HG02884 (cell line): ENCODE measurements at regions not wholly inside any gene's neighbourhood (a gene's known extent, or its start where the extent isn't known, plus 50 kb on each side); places are given as distances from the start of the nearest gene placed in this dataset.

Experiments
- ATAC-seq: cut with Tn5 transposase; IDR thresholded peaks from one replicate; pipeline ENCODE4 v1.9.1; 2021; ENCODE audit warnings: mild to moderate bottlenecking, moderate library complexity; ENCODE audit not compliant: unreplicated experiment

DNA sequence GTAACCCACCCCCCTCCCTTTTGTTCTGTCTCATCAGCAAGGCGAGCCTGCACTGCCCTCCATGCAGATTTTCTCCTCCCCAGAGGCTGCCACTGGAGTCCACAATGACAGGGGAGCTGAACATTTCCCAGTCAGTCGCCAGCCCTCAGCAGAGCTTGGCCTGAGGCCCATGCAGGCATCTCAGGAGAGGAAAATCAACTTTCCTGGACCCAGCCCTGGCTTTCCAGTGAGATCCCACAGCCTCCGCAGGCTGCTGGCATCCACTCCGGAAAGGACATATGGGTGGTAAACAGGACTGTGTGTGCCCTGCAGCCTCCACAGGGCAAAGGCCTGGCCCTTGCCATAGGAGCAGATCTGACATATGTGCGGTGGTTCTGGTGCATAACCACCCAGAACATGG, 253.8 kb downstream of the TNS1 start:
- ATAC-seq, result no peak

DNA sequence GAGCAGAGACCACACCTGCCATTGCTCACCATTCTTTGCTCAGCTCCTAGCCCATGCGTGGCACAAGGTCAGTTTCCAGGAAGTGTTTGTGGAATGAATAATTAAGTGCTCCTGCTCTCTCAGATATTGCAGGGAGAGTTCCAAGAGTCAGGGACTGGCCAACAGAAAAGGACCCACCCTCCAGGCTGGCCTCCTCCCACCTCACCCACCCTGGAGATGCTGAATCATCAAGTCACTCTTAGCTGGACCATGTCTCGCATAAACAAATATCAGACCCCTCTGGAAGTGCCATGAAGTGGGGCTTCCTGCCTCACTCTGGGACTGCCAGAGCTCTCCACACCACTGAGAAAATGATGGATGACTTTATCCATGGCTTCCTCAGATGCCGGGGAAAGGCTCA, 256.0 kb downstream of the TNS1 start:
- ATAC-seq, result no peak

DNA sequence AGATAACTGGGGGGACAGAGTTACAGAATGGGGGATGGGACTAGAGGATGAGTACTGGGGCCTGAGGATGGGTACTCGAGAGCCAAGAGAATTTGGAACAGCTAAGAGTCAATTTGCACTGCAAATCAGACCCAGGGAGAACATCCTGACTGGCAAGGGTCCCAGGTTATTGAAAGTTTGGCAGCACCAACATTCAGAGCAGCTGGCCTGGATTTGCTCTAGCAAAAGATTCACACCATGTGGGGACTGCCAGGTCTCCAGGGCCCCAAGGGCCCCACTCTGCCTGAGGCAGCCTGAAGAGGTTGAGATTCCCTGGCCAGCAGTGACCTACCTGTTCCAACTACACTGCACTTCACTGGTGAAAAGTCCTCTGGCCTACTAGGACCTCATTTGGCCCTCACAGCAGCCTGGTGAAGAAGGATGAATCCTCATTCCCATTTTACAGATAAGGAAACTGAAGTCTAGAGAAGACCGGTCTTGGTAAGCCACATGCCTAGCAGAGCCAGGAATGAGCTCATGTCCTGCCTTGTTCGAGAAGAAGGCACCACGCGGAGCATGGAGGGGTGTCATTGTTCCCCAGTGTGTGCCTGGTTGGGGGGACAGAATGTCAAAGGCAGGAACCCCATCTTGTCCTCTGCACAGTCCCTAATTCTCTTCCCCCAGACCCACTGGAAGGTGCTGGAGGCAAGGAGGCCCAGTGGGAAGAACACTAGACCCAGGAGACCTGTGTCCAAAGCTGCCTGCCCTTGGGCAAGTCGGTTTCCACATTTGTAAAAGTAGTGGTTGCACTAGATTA, 258.6 kb downstream of the TNS1 start:
- ATAC-seq, result no peak

DNA sequence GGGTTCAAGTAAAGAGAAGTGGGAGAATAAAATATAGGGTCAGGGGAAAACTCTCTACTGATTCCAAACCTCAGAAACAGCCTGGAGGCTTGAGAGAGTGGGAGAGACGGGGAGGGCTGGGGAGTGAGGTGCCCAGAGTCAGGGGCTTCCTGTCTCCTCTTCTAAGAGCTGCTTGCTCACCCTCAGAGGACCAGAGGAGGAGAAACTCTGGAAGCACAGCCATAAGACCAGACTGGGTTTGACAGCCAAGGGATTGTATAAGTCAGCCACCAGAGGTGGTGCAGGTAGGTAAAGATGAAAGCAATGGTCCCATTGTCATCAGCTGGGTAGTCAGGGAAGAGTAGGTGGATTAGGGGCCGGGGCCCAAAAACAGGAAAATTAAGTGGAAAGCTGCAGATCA, 259.4 kb downstream of the TNS1 start:
- no peak for ATAC-seq

DNA sequence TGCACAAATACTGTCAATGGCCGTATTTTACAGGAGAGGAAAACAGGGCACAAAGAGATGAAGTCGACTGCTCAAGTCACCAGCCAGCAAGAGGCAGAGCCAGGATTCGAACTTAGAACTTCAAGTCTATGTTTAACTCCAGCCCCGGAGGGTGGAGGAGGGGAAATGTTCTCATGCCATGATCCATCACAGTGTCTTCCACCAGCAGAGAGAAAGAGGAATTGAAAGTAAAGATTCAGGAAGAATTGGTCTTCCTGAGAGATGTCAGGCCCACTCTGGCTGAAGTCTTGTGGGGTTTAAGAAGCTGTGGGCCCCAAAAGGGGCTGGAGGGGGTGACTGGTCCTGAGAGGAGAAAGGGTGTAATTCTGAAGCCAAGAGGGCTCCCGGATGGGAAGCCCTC, 260.0 kb downstream of the TNS1 start:
- no peak for ATAC-seq

DNA sequence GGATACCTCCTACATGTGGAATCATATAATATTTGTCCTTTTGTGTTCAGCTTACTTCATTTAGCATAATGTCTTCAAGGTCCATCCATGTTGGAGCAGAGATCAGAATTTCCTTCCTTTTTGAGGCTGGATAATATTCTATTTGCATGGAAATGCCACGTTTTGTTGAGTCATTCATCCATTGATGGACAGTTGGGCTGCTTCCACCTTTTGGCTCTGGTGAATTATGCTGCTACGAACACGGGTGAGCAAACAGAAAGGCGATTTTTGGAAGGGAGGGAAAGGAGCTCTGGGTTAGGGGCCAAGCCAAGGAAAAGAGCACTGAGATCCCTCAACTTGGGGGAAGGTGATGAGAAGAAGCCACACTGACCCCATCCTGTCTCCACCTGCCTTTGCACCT, 260.5 kb downstream of the TNS1 start:
- ATAC-seq, result no peak

DNA sequence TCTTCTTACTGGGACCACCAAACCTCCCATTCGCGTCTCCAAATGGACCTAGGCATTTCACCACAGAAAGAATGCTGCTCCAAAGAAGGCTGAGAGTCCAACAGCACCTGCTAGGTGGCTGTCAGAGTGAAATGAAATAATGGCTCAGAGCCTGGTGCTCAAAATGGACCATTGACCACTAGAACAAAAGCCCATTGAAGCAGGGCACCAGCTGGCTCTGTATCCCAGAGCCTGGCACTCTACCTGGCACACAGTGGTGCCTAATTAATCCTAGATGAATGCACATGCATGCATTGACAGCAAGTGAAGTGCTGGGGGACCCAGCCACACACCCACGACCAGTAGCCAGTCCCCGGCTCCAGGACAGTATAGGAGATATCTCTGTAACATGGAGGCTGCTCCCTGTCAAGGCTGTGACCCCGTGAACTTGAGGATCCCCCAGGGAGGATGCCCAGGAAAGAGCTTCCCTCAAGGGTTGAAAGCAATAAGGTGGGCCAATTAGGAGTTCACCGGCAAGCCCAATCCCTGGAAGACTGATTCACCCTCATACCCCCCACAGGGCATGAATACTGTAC, 261.3 kb downstream of the TNS1 start:
- no peak for ATAC-seq

DNA sequence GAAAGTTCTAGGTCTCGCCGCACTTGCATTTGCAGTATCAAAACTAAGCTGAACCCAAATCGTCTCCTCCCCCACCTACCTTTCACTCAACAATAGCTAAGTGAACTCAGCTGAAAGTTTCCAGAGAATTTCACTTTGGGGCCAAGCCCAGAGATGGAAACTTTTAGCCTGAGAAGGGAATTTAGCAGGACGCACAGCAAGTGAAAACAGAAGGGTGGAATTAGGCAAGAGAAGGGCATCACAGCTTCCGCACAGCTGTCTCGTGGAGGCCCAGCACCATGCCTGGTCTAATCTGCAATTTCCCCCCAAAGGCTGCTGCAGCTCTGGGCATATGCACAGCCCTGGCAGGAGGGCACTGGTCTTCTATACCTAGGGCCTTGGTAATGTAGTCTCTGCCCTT, 262.0 kb downstream of the TNS1 start:
- no peak for ATAC-seq

DNA sequence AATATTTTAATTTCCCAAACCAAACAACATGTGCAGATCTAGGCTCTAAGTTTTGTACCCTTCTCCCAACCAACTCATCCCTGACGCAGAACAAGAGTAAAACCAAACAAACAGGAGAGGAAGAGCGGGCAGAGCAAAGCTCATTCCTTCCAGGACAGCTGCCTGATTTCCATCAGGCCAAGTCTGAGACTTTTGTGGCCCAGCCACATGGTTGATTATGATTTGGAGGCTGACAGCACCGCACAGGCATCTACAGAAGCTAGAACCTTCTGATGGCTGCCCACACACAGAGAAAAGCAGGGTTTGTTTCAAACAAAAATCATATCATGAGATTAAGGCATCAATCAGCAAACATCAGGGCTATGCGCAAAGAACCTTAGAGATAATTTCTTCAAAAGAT, 262.6 kb downstream of the TNS1 start:
- ATAC-seq, result no peak

DNA sequence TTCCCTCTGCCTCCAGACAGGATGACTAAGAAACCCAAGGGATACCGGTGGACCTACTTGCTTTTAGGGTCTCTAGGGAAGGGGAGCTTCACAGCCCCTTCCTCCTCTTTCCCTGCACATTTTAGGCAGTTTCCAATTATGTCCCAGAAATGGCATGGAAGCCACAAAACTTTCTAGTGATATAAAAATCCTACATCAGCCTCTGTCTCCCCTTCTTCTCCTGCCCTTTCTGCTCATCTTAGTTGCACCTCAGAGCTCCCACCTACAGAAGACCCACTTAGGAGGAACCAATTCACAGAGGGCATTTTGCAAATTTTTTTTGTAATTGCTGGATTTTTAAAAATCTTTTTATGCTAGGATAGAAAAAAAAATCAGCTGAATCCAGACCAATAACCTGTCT, 263.1 kb downstream of the TNS1 start:
- no peak for ATAC-seq

DNA sequence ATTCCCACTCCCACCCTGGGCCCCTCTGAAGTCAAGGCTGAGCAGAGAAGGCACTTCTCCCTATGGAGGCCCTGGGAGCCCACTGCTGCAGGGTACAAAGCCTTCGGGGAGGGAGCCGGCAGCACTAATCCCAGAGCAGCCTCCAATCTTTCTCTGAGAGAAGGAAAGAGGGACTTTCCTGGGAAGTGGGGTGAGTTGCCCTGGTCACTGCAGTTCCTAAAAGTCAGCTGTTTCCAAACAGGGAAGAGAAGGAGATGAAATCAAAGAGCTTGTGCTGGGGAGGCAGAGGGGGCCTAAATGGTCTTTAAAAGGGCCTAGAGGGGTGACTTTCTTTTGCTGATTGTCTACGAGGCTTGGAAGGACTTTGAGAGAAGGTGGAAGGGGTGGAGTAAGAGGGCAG, 264.7 kb downstream of the TNS1 start:
- ATAC-seq, result no peak

DNA sequence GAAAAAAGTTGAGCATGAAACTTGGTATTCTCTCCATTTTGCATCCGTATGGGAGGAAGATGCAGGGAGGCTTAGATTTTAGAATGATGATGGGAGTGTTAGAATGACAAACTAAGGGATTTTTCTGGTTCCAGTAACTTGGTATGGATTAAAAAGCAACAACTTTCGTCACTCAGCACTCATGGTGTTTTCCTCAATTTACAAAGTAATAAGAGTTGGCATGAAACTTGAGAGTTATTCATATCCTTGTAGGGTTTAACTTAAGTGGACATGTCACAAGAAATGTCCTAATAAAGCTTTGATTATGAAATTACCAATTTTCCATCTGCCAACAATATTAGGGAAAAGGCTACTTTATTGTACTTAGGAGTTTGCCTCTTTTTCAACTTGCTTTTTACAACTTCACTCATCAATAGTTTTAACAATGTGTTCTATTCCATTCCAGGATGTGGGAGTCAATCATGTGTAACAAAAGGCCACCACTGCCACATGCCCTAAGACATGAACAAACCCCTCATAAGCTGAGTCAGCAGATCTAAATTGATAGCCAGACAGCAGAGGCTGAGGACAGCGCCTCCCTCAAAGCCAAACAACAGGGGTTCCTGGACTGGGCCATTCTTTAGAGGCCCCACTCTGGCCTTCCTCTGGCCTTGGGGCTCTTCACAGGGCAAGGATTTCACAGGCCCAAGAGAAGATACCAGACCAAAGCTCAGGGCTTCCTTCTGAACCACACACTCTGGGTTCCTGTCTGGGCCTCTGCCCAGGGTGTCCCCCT, 265.8 kb downstream of the TNS1 start:
- ATAC-seq, result no peak

DNA sequence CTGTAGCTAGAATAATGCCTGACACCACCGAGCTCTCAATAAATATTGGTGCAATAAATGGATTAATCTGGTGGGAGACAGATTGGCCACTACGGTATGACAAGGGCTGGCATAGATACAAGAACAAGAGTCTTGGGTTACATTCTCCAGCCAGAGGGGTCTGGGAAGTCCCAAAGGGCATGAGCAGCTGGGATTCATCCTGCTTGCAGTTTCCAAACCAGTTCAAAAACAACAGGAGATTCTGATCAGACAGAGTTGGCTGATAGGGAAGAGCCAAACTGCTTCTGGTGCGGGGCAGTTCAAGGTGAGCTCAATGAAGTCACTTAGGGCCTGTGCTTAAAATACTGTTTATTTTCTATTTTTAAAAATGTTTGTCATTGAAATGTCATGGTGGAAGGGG, 266.9 kb downstream of the TNS1 start:
- ATAC-seq, result no peak

DNA sequence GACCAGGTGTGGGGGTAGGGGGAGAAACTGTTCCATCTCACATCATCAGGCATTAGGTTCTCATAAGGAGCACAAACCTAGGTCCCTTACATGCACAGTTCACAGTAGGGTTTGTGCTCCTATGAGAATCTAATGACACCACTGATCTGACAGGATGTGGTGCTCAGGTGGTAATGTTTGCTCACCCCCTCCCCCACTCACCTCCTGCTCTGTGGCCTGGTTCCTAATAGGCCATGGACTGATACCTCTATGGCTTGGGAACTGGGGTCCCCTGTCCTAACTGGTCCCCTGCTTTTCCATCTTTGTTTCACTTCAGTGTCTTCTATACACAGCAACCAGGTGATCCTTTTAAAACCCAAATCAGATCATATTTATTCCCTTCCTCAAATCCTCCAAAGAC, 267.8 kb downstream of the TNS1 start:
- ATAC-seq, result no peak

DNA sequence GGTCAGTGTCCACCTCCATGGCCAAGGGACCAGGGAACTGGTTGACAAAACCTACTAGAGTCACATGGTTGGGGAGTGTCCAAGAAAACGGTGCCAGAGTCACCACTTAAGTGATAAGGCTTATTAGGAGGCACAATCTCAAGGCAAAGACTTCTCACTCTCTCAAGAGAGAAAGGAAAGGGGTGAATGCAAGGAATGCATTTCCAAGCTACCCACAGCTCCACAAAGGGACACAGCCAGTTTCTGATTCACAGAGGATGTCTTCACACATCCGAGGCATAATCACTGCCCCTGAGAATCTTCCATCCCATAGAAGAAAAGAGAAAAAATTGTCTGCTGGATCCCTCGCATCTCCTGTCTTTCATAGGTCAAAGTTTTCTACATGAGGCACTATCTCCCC, 269.3 kb downstream of the TNS1 start:
- ATAC-seq, result no peak

DNA sequence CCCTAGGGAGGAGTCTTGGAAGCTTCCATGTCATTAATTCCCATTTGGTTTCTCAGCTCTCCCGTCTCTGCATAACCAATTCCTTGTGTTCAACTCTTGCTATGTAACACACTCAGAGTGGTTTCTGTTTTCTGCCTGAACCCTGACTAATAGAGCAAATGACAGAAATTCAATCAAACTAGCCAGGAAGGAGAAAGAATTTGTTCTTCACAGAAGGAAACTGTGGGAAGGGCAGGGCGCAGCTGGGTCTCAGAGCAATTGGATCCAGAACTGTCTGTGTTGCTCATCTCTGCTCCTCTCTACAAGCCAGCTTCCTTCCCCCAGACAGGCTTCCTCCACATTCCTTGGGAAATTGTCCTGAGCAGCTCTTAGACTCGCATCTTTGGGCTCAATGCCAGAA, 269.8 kb downstream of the TNS1 start:
- ATAC-seq, result no peak

DNA sequence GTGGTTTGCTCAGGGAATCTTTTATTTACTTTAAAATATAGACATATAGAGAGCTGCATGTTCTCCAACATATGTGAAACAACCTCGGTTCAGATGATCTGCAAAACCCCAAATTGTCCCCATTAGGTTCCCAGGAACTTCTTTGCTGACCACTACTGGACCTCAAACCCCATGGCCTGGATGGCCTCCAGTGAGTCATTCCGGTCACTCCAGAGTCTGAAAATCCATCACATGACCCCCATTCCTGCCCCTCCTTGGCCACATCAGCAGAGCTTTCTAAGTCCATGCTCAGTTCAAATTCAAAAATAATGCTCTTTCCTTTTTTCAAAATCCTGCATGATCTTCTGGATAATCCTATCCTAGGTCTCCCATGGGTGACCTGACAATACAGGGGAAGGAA, 271.0 kb downstream of the TNS1 start:
- ATAC-seq, result no peak

DNA sequence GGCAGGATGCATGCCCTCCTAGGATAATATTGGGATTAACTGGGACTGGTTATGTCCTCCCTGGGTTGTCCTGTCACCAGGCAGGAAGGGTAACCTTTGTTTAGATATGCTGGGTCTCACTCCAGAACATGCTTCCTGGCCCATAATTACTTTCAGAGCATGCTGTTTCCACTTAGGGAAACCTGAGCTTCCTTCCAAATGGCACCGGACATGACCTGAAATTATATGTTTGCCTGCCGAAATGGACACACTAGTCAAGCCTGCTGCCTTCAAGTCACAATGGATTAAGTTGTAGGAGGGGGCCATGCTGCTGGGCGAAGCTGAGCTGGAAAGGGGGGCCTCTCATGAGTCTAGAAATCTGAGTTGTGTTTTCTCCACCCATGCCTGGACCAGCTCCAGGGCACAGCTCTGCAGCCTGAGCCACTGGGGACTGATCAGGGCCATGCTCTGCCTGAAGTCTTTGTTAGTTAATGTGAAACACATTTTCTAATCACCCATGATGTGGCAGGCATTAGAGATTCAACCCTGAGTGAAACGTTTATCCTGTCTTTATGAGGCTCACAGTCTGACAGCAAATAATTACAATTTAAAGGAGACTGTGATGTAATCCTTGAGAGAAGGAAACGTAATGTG, 273.3 kb downstream of the TNS1 start:
- ATAC-seq, result no peak

DNA sequence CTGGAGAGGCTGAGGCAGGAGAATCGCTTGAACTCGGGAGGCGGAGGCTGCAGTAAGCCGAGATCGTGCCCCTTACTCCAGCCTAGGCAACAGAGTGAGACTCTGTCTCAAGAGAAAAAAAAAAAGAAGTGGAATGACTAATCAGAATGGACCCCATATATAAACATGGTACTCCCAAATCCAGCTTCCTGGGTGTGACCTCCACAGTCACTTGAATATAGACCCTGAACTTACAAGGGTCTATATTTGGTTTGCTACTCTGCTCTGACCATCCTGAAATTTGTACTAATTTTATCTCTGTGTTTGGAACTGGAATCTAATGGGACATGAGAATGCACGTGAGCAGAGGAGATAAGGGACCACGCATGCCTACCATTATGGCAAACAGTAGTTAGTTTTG, 275.0 kb downstream of the TNS1 start:
- ATAC-seq, result no peak

DNA sequence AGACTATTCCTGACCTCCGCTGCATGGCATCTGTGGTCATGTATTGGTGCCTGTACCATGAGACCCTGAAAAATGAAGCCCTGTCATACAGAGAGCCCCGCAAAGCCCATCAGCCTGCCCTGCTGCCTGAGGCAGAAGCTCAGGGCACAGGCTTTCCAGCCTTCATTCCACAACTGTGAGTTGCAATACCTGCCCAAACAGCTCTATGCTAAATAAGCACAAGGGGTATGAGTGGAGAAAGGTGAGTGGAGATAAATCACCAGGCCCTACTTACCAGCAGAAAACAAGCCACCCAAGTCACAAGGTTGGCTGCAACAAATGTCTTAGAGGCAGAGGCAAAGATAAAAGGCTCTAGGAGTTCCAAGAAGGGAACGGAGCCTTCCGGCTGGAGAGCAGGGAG, 277.4 kb downstream of the TNS1 start:
- ATAC-seq, result no peak

DNA sequence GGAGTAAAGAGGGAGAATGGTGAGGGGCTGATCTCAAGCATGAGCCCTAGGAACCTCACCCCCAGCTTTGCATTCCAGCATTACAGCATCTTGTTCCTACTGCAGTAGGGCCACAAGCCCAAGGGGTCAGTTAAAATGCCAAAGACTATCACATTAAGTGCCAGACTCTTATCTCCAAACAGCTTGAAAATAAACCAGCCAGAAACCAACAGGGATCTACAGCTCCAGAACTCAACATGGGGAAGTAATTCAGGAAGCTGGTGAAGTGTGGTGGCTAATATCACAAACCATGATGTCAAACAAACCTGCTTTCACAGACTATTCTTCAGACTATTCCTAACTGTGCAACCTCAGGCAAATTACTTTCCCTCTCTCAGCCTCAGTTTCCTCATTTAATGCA, 278.3 kb downstream of the TNS1 start:
- ATAC-seq, result no peak

DNA sequence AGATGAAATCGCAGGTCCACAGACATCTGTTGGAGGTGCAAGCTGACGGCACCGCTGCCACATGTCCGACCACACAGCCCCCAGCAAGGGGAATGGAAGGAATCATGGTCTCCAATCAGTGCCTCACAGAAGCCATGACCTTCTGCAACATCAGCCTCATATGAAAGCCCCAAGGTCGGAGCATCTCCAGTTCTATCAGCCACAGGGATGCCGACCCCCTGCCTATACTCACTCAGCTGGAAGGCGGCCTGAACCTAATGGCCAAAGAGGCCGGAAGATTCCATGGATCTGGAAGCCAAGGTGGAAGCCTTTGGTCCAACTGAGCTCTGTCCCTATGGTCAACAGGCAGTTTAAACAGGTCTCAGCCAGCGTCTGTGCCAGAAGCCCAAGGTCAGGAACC, 278.8 kb downstream of the TNS1 start:
- ATAC-seq, result no peak
